HepG2 (cell line): ENCODE measurements at regions not wholly inside any gene's neighbourhood (a gene's known extent, or its start where the extent isn't known, plus 50 kb on each side); places are given as distances from the start of the nearest gene placed in this dataset.

ENCODE experiments used
- ATAC-seq: fragments of 200-7000 bp; cut with Tn5 transposase; 3 replicates; pipeline ENCODE4 v1.9.1; 2020; ENCODE audit warnings: mild to moderate bottlenecking, moderate library complexity
- BruUV-seq: library from RNA; stranded (reverse); fragments of 400-500 nt; replicated peaks from 2 replicates; lab custom pipeline; 2021; lab: Mats Ljungman, UMichigan
- CTCF ChIA-PET: fragments of 300-600 bp; formaldehyde crosslinking; extraction: SDS; loops from one replicate; lab custom pipeline; 2021; ENCODE audit warnings: low total read pairs, inconsistent platforms, low intra/inter-chr PET ratio; lab: Yijun Ruan, JAX
- POLR2A ChIA-PET: fragments of 350-600 bp; sonication (Branson Sonifier 250); formaldehyde crosslinking; loops from one replicate; lab custom pipeline; 2020; ENCODE audit warnings: antibody characterized with exemption, inconsistent platforms; lab: Yijun Ruan, JAX
- DNase-seq: peaks from one replicate; pipeline ENCODE4 v3.0.0-alpha.2; 2015; ENCODE audit warnings: low spot score
- FAIRE-seq: peaks from 3 replicates; lab custom pipeline; 2011; peaks lifted over from hg19 to GRCh38; lab: Jason Lieb, UNC
- H2AFZ ChIP-seq: one replicate; pipeline ENCODE4 v1.6.1; 2011; ENCODE audit warnings: low read length, inconsistent platforms
- H3K27ac ChIP-seq: fragments of 300-600 bp; 3 replicates; pipeline ENCODE4 v1.8.0; 2011; ENCODE audit warnings: mixed run types, mild to moderate bottlenecking, mixed read lengths, low read length, inconsistent platforms; ENCODE audit not compliant: insufficient read depth; ENCODE audit errors: extremely low read length
- H3K27me3 ChIP-seq, 2 experiments: fragments of 200-600 bp in 1 of 2; 2 replicates in 1 of 2; 3 replicates in 1 of 2; pipeline versions ENCODE4 v1.6.0 to v1.8.0; 2011; ENCODE audit warnings: low read length in 2 of 2, mild to moderate bottlenecking in 2 of 2, moderate library complexity in 2 of 2, inconsistent platforms in 1 of 2; ENCODE audit not compliant: insufficient read depth in 2 of 2, control insufficient read depth in 1 of 2
- H3K36me3 ChIP-seq, 2 experiments: fragments of 200-600 bp in 1 of 2; replicated peaks in 1 of 2; 2 replicates in 1 of 2; 3 replicates in 1 of 2; pipeline versions ENCODE4 v1.5.1 to v1.8.0; 2011; ENCODE audit warnings: low read length in 2 of 2, inconsistent platforms in 1 of 2; ENCODE audit not compliant: insufficient read depth in 2 of 2, control insufficient read depth in 1 of 2
- H3K4me1 ChIP-seq: 2 replicates; pipeline ENCODE4 v1.5.1; 2012; ENCODE audit warnings: low read length, inconsistent platforms; ENCODE audit not compliant: insufficient read depth
- H3K4me2 ChIP-seq: 2 replicates; pipeline ENCODE4 v1.6.0; 2011; ENCODE audit warnings: low read depth, low read length, inconsistent platforms
- H3K4me3 ChIP-seq, 3 experiments: fragments of 200-600 bp in 1 of 3; sonication (generic), shearing (Covaris generic) in 1 of 3; replicated peaks in 1 of 3; 2 replicates each; pipeline ENCODE4 v1.5.1; 2011 to 2016; ENCODE audit warnings: low read length in 3 of 3, inconsistent platforms in 2 of 3, low read depth in 2 of 3, mild to moderate bottlenecking in 2 of 3, control low read depth in 1 of 3, mixed read lengths in 1 of 3; ENCODE audit not compliant: insufficient read depth in 1 of 3
- H3K79me2 ChIP-seq: one replicate; pipeline ENCODE4 v1.6.1; 2011; ENCODE audit warnings: low read length, inconsistent platforms; ENCODE audit not compliant: insufficient read depth
- H3K9ac ChIP-seq: 2 replicates; pipeline ENCODE4 v1.6.0; 2011; ENCODE audit warnings: mild to moderate bottlenecking, low read depth, low read length, inconsistent platforms; ENCODE audit not compliant: insufficient read depth
- H3K9me3 ChIP-seq: 2 replicates; pipeline ENCODE4 v1.5.1; 2012; ENCODE audit warnings: mild to moderate bottlenecking, low read length
- H4K20me1 ChIP-seq: 2 replicates; pipeline ENCODE4 v1.6.0; 2011; ENCODE audit warnings: inconsistent platforms, mild to moderate bottlenecking, low read length, moderate library complexity; ENCODE audit not compliant: insufficient read depth
- EP300 ChIP-seq, 3 experiments: sonication (generic) in 1 of 3; formaldehyde crosslinking in 1 of 3; IDR thresholded peaks; 2 replicates each; pipeline versions ENCODE4 v1.5.1 to v1.6.1; 2011 to 2020; ENCODE audit warnings: low read depth in 2 of 3, low read length in 2 of 3, borderline replicate concordance in 1 of 3, improper control_type of control experiment in 1 of 3, mild to moderate bottlenecking in 1 of 3, missing genetic modification reagents in 1 of 3, moderate library complexity in 1 of 3
- ISL2 ChIP-seq: sonication (generic); formaldehyde crosslinking; IDR thresholded peaks from 2 replicates; pipeline ENCODE4 v1.5.0; 2020; ENCODE audit warnings: missing genetic modification reagents
- REST ChIP-seq, 2 experiments: IDR thresholded peaks; 2 replicates each; pipeline ENCODE4 v1.6.1; 2011 to 2012; ENCODE audit warnings: low read length in 2 of 2, borderline replicate concordance in 1 of 2, low read depth in 1 of 2, mild to moderate bottlenecking in 1 of 2, moderate library complexity in 1 of 2
- TIGD3 ChIP-seq: sonication (generic); formaldehyde crosslinking; IDR thresholded peaks from 2 replicates; pipeline ENCODE4 v1.5.1; 2020; ENCODE audit warnings: mild to moderate bottlenecking, missing genetic modification reagents, borderline replicate concordance
- ZBTB43 ChIP-seq: sonication (generic); formaldehyde crosslinking; conservative IDR thresholded peaks from 2 replicates; pipeline ENCODE4 v1.4.0; 2020; ENCODE audit warnings: missing genetic modification reagents
- ZNF335 ChIP-seq: sonication (generic); formaldehyde crosslinking; IDR thresholded peaks from 2 replicates; pipeline ENCODE4 v1.4.0; 2020; ENCODE audit warnings: missing genetic modification reagents
- WGBS: methylation state at CpG from one replicate; pipeline ENCODE4 v1.1.6; 2017; ENCODE audit warnings: low lambda C conversion rate; 5-methylcytosine and 5-hydroxymethylcytosine counted together
- in situ Hi-C: cut with HindIII; loops from 2 replicates; pipeline ENCODE4 v1.10.0; 2017; ENCODE audit warnings: low pct_unique_long_range_greater_than_20kb; ENCODE audit not compliant: extremely low pct_ligation_motif_present
- intact Hi-C: fragments of 100-400 bp; cut with micrococcal nuclease; formaldehyde crosslinking; loops from one replicate; pipeline ENCODE4 v1.10.0; 2022; ENCODE audit not compliant: unreplicated experiment

- no peak overlapping the region for H3K4me3 ChIP-seq
- H3K79me2 ChIP-seq = no peaks in the 10 kb centered on the region
- CTCF ChIA-PET = no interaction called here
- in situ Hi-C loops = no loop called here
- H3K9ac ChIP-seq = no peak overlapping the region
- H4K20me1 ChIP-seq = no peaks in the 10 kb centered on the region
- ATAC-seq = no peak
- DNase-seq = no peak
- no peak for TF ChIP-seq EP300 (IDR thresholded peaks at IDR 0.05; ENCODE audit: low read depth in 2 of 2, low read length in 2 of 2)
- TF ChIP-seq EP300 (CRISPR knock-in tag; IDR thresholded peaks at IDR 0.05; ENCODE audit: borderline replicate concordance) = no peak
- TF ChIP-seq TIGD3 (CRISPR knock-in tag) = no peak
- no peak for TF ChIP-seq REST (IDR thresholded peaks at IDR 0.05; ENCODE audit: borderline replicate concordance in 1 of 2, low read depth in 1 of 2, low read length in 2 of 2)
- no peak for TF ChIP-seq ISL2
- no peak for TF ChIP-seq ZNF335
- TF ChIP-seq ZBTB43 (CRISPR knock-in tag) = no peak
- TF ChIP-seq, all 625 proteins: peak for 0
- Histone ChIP-seq H2AFZ (no peak overlapping the region), H3K4me1 (no peaks in the 10 kb centered on the region), H3K36me3 (no peaks in the 10 kb centered on the region), H3K27me3 (no peaks in the 10 kb centered on the region), H3K27ac (no peak overlapping the region), H3K9me3 (peaks cover 5% of the 10 kb centered on the region; the same call in 1 of the 2 replicates), H3K4me2 (no peak overlapping the region)
- no peak for FAIRE-seq
- 53% methylated on average over 3 of the region's 3 CpGs for WGBS
- BruUV-seq = no TSS peak
- POLR2A ChIA-PET = no interaction called here
- intact Hi-C loops = no loop called here
Measured at GRCh38 chr3:35857004-35857403, 217.7 kb downstream of the ARPP21 start.
